Heart left ventricle (tissue), 13 donors: ENCODE measurements at regions not wholly inside any gene's neighbourhood (a gene's known extent, or its start where the extent isn't known, plus 50 kb on each side); places are given as distances from the start of the nearest gene placed in this dataset.

Experiments
- CTCF ChIP-seq, 12 donors: fragments of 200-600 bp; sonication (generic) in 4 of 12; IDR thresholded peaks; one replicate each; pipeline versions ENCODE4 v1.5.0 to v1.8.0; 2018 to 2022; ENCODE audit warnings: antibody characterized with exemption in 12 of 12, mild to moderate bottlenecking in 5 of 12
- POLR2A ChIP-seq, 2 donors: fragments of 450-650 bp; IDR thresholded peaks; one replicate each; pipeline ENCODE4 v1.6.1; 2017; ENCODE audit warnings: antibody characterized with exemption in 2 of 2, mild to moderate bottlenecking in 2 of 2, moderate library complexity in 2 of 2
- donor health status: ischemic (EF 13 %, LVEDD 7.1; RV severe dilation, severe dysfunction).
- donor health status: DM: no; HTN: yes; CAD: no.
- donor health status: DM: no; HTN: no; CAD: no.
- donor health status: ischemic (EF 25% LVEDD 6.9; RV normal size, moderate dysfunction).
- donor health status: ischemic (EF 25% LVEDD 5.7; RV mildly dilated, moderate dysfunction).
- donor health status: ischemic (EF 35%, LVEDD 5.7; RV mildly dilated, moderate dysfunction).
- donor health status: nonischemic (EF 11% LVEDD 7.7; RV severe dilation, severe dysfunction).
- donor health status: DM: yes; HTN: yes; CAD: no.
- donor health status: PGD.
- donor health status: ischemic (EF 29% LVEDD 5.4; RV normal size, mild dysfunction).
- donor health status: nonischemic (EF 23%, LVEDD 6.1; RV moderate dilation, normal function).

DNA sequence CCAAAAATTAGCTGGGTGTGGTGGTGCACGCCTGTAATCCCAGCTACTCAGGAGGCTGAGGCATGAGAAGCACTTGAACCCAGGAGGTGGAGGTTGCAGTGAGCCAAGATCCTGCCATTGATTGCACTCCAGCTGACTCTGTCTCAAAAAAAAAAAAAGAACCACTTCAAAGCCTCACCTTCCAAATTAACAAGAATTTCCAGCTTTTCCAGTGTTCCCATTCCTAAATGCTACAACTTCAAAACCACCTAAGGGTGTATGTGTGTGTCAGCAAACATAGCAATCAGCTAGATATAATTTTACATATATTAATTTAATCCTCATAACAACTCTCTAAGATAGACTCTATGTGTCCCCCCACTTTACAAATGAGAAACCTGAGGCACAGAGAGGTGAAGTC is 512.5 kb upstream of the PROK2 start:
- TF ChIP-seq CTCF (IDR thresholded peaks at IDR 0.05) (no peak), POLR2A (IDR thresholded peaks at IDR 0.05) (no peak)
